Adrenal gland (tissue), 9 donors: ENCODE measurements at regions not wholly inside any gene's neighbourhood (a gene's known extent, or its start where the extent isn't known, plus 50 kb on each side); places are given as distances from the start of the nearest gene placed in this dataset.

ENCODE experiments used
- DNase-seq, 7 donors: peaks; one replicate each; pipeline ENCODE4 v3.0.0-alpha.2; 2019 to 2020
- H3K27ac ChIP-seq, 5 donors: fragments of 200-600 bp; sonication (generic) in 4 of 5; 1 replicate in 3 of 5; 2 replicates in 2 of 5; pipeline versions ENCODE4 v1.5.1 to v1.8.0; 2016 to 2020; ENCODE audit warnings: mild to moderate bottlenecking in 1 of 5
- H3K27me3 ChIP-seq: fragments of 200-600 bp; 2 replicates; pipeline ENCODE4 v1.8.0; 2021
- H3K36me3 ChIP-seq, 2 donors: fragments of 200-600 bp; replicated peaks in 1 of 2; 1 replicate in 1 of 2; 2 replicates in 1 of 2; pipeline versions ENCODE4 v1.5.1 to v1.8.0; 2018 to 2022
- H3K4me1 ChIP-seq, 2 donors: fragments of 200-600 bp; replicated peaks in 1 of 2; 1 replicate in 1 of 2; 2 replicates in 1 of 2; pipeline versions ENCODE4 v1.5.1 to v1.8.0; 2018 to 2021
- H3K4me3 ChIP-seq, 4 donors: fragments of 200-600 bp; sonication (generic) in 3 of 4; one replicate each; pipeline ENCODE4 v1.5.1; 2016 to 2018
- H3K9me3 ChIP-seq, 3 donors: fragments of 200-600 bp; sonication (generic) in 1 of 3; replicated peaks in 1 of 3; 1 replicate in 2 of 3; 2 replicates in 1 of 3; pipeline versions ENCODE4 v1.5.1 to v1.8.0; 2016 to 2021
- POLR2A ChIP-seq, 2 donors: fragments of 450-650 bp; IDR thresholded peaks; one replicate each; pipeline ENCODE4 v1.6.1; 2017; ENCODE audit warnings: antibody characterized with exemption in 2 of 2, mild to moderate bottlenecking in 2 of 2, moderate library complexity in 1 of 2
- WGBS, 4 donors: extraction: QIAGEN DNeasy Blood & Tissue Kit in 2 of 4; methylation state at CpG; one replicate each; pipeline versions ENCODE4 v1.1.5 to v1.1.7; 2013 to 2017; 5-methylcytosine and 5-hydroxymethylcytosine counted together
- intact Hi-C, 2 donors: fragments of 100-400 bp; cut with DNase I; formaldehyde crosslinking; loops; one replicate each; pipeline versions ENCODE4 v1.14.1 to v1.15.0; 2022 to 2023
- TF ChIP-seq, protein P1 (sequence below), 6 experiments: fragments of 450-650 bp in 4 of 6; fragments of 200-600 bp in 2 of 6; sonication (generic) in 1 of 6; IDR thresholded peaks; 1 replicate in 5 of 6; 2 replicates in 1 of 6; pipeline versions ENCODE4 v1.5.1 to v1.8.0; 2016 to 2021; ENCODE audit warnings: antibody characterized with exemption in 6 of 6, mild to moderate bottlenecking in 2 of 6, moderate library complexity in 1 of 6
- donor health status: healthy with polysubstance abuse.
- donor health status: Bipolar disorder and iron deficiency.
- donor health status: DM: yes; HTN: yes; CAD: no.
- donor health status: DM: no; HTN: no; CAD: no.
- donor health status: DM: no; HTN: no; CAD: no.

DNA sequence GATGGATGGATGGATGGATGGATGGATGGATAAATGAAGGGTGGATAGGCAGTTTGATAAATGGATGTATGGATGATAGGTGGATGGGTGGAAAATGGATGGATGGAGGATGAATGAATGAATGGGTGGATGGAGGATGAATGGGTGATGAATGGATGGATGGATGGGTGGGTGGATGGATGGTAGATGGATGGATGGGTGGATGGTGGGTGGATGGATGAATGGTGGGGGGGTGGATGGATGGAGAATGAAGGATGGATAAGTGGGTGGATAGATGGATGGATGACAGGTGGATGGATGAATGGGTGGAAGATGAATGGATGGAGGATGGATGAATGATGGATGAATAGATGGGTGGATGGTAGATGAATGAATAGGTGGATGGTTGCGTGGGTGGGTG, 70.1 kb upstream of the BCO1 start:
- H3K9me3 ChIP-seq, result no peaks in the 10 kb centered on the region
- no peak for TF ChIP-seq POLR2A (IDR thresholded peaks at IDR 0.05)
- TF ChIP-seq, protein P1, sequence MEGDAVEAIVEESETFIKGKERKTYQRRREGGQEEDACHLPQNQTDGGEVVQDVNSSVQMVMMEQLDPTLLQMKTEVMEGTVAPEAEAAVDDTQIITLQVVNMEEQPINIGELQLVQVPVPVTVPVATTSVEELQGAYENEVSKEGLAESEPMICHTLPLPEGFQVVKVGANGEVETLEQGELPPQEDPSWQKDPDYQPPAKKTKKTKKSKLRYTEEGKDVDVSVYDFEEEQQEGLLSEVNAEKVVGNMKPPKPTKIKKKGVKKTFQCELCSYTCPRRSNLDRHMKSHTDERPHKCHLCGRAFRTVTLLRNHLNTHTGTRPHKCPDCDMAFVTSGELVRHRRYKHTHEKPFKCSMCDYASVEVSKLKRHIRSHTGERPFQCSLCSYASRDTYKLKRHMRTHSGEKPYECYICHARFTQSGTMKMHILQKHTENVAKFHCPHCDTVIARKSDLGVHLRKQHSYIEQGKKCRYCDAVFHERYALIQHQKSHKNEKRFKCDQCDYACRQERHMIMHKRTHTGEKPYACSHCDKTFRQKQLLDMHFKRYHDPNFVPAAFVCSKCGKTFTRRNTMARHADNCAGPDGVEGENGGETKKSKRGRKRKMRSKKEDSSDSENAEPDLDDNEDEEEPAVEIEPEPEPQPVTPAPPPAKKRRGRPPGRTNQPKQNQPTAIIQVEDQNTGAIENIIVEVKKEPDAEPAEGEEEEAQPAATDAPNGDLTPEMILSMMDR (IDR thresholded peaks at IDR 0.05), result no peak
- H3K27me3 ChIP-seq, result no peaks in the 10 kb centered on the region
- H3K36me3 ChIP-seq, result no peaks in the 10 kb centered on the region
- WGBS, 4 donors, result 79 to 100% (median 92%) methylated on average over 1 of the region's 1 CpG
- no peak overlapping the region for H3K27ac ChIP-seq
- no peaks in the 10 kb centered on the region for H3K4me1 ChIP-seq
- DNase-seq, result no peak
- no peak overlapping the region for H3K4me3 ChIP-seq
- intact Hi-C loops, result no loop called here

GRCh38 chr16:81167851-81168250, 70.6 kb upstream of the BCO1 start:
- Histone ChIP-seq H3K4me1 (no peaks in the 10 kb centered on the region), H3K27me3 (no peaks in the 10 kb centered on the region), H3K27ac (no peak overlapping the region), H3K4me3 (no peak overlapping the region), H3K9me3 (no peaks in the 10 kb centered on the region), H3K36me3 (no peaks in the 10 kb centered on the region)
- no peak for DNase-seq
- WGBS, 4 donors, result 64 to 90% (median 80%) methylated on average over 2 to 6 of the region's 6 CpGs
- intact Hi-C loops, result no loop called here
- TF ChIP-seq, protein P1 (IDR thresholded peaks at IDR 0.05), result no peak
- TF ChIP-seq POLR2A (IDR thresholded peaks at IDR 0.05), result no peak

- intact Hi-C loops, result no loop called here
- TF ChIP-seq, protein P1 (IDR thresholded peaks at IDR 0.05), result no peak
- no peak for TF ChIP-seq POLR2A (IDR thresholded peaks at IDR 0.05)
- 77 to 84% (median 80%) methylated on average over 14 to 16 of the region's 16 CpGs for WGBS, 4 donors
These were observed 70.5 kb upstream of the GCSH start for GRCh38 chr16:81166417-81167300.

GRCh38 chr16:81165411-81166097, 69.4 kb upstream of the GCSH start:
- no peak for TF ChIP-seq POLR2A (IDR thresholded peaks at IDR 0.05)
- TF ChIP-seq, protein P1 (IDR thresholded peaks at IDR 0.05), result no peak
- DNase-seq, result no peak
- H3K27me3 ChIP-seq, result no peaks in the 10 kb centered on the region
- H3K36me3 ChIP-seq, result no peaks in the 10 kb centered on the region
- H3K4me1 ChIP-seq, result no peaks in the 10 kb centered on the region
- no peak overlapping the region for H3K4me3 ChIP-seq
- H3K27ac ChIP-seq, result no peak overlapping the region
- intact Hi-C loops, result no loop called here
- H3K9me3 ChIP-seq, result no peaks in the 10 kb centered on the region
- 74 to 81% (median 77%) methylated on average over 6 to 12 of the region's 12 CpGs for WGBS, 4 donors

More at GRCh38 chr16:81166417-81167300, 70.5 kb upstream of the GCSH start:
- no peak for DNase-seq
- Histone ChIP-seq H3K9me3 (no peaks in the 10 kb centered on the region), H3K27me3 (no peaks in the 10 kb centered on the region), H3K4me3 (no peak overlapping the region), H3K27ac (no peak overlapping the region), H3K36me3 (no peaks in the 10 kb centered on the region), H3K4me1 (no peaks in the 10 kb centered on the region)
